ENCODE measurements at regions not wholly inside any gene's neighbourhood (a gene's known extent, or its start where the extent isn't known, plus 50 kb on each side); places are given as distances from the start of the nearest gene placed in this dataset.
"Not testable (repeated sequence)": the region's sequence is repeated elsewhere in the genome, so short reads cannot be mapped to it uniquely, and the experiment has no call there.

GRCh38 chr2:175418224-175418835 lies 236.8 kb upstream of the ATP5MC3 start:
- no peak for DNase-seq (ENCODE audit: low read depth)

GRCh38 chr2:175414882-175415487 lies 233.5 kb upstream of the ATP5MC3 start:
- DNase-seq (ENCODE audit: low read depth): peak; percentile 52

GRCh38 chr2:175414191-175414881 lies 232.8 kb upstream of the ATP5MC3 start:
- no peak for DNase-seq (ENCODE audit: low read depth)

GRCh38 chr2:175410941-175411340 lies 229.4 kb upstream of the ATP5MC3 start:
- DNase-seq (ENCODE audit: low read depth): not testable (repeated sequence)

- DNase-seq (ENCODE audit: low read depth): no peak
These were observed 223.3 kb upstream of the ATP5MC3 start for GRCh38 chr2:175404839-175405238.

GRCh38 chr2:175403599-175404221 lies 222.2 kb upstream of the ATP5MC3 start:
- no peak for DNase-seq (ENCODE audit: low read depth)

- no peak for DNase-seq (ENCODE audit: low read depth)
These were observed 221.1 kb upstream of the ATP5MC3 start for GRCh38 chr2:175402571-175402970.

GRCh38 chr2:175401956-175402469 lies 220.5 kb upstream of the ATP5MC3 start:
- no peak for DNase-seq (ENCODE audit: low read depth)

GRCh38 chr2:175400975-175401374 lies 219.5 kb upstream of the ATP5MC3 start:
- no peak for DNase-seq (ENCODE audit: low read depth)

GRCh38 chr2:175399326-175399725 lies 217.8 kb upstream of the ATP5MC3 start:
- no peak for DNase-seq (ENCODE audit: low read depth)

GRCh38 chr2:175398848-175399247 lies 217.3 kb upstream of the ATP5MC3 start:
- no peak for DNase-seq (ENCODE audit: low read depth)

GRCh38 chr2:175396696-175397095 lies 215.2 kb upstream of the ATP5MC3 start:
- no peak for DNase-seq (ENCODE audit: low read depth)

GRCh38 chr2:175393851-175394250 lies 212.3 kb upstream of the ATP5MC3 start:
- no peak for DNase-seq (ENCODE audit: low read depth)

- no peak for DNase-seq (ENCODE audit: low read depth)
These were observed 201.8 kb upstream of the ATP5MC3 start for GRCh38 chr2:175383286-175383685.

- DNase-seq (ENCODE audit: low read depth): no peak
These were observed 192.2 kb upstream of the ATP5MC3 start for GRCh38 chr2:175373729-175374128.

GRCh38 chr2:175372704-175373701 lies 191.5 kb upstream of the ATP5MC3 start:
- DNase-seq (ENCODE audit: low read depth): no peak

GRCh38 chr2:175371378-175371777 lies 189.9 kb upstream of the ATP5MC3 start:
- no peak for DNase-seq (ENCODE audit: low read depth)

GRCh38 chr2:175366815-175367214 lies 185.3 kb upstream of the ATP5MC3 start:
- DNase-seq (ENCODE audit: low read depth): peak; percentile 26

GRCh38 chr2:175363699-175364098 lies 182.2 kb upstream of the ATP5MC3 start:
- peak; percentile 5 for DNase-seq (ENCODE audit: low read depth)

- no peak for DNase-seq (ENCODE audit: low read depth)
These were observed 180.8 kb upstream of the ATP5MC3 start for GRCh38 chr2:175362331-175362730.

- no peak for DNase-seq (ENCODE audit: low read depth)
These were observed 178.2 kb upstream of the ATP5MC3 start for GRCh38 chr2:175359710-175360109.

Measured in forelimb muscle (tissue), 1 donor.